ENCODE measurements at regions not wholly inside any gene's neighbourhood (a gene's known extent, or its start where the extent isn't known, plus 50 kb on each side); places are given as distances from the start of the nearest gene placed in this dataset.
"Not testable (repeated sequence)": the region's sequence is repeated elsewhere in the genome, so short reads cannot be mapped to it uniquely, and the experiment has no call there.

GRCh38 chr1:243996223-243996622 is 54.9 kb upstream of the ZBTB18 start:
- DNase-seq (ENCODE audit: low spot score): no peak

DNA sequence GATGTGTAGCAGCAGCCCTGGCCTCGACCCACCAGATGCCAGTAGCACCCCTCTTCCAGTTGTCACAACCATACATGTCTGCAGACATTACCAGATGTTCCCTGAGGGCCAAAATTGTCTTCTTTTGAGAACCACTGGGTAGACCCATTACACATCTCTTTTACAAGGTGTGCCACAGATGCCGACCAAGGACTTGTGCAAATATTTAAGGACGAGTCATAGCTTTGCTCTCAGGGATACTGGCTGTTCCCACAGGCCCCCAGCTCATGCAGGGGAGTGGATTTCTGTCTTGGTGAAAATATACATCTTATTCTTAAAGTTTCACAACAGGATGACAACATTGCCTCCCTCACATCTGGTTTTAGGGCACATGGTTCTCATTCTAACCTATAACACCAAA is 59.4 kb upstream of the ZBTB18 start:
- DNase-seq (ENCODE audit: low spot score): no peak

- DNase-seq (ENCODE audit: low spot score): no peak
Measured at GRCh38 chr1:243984788-243985187, 66.3 kb upstream of the ZBTB18 start.

GRCh38 chr1:243982447-243983018 is 68.5 kb upstream of the ZBTB18 start:
- DNase-seq (ENCODE audit: low spot score): no peak

DNA sequence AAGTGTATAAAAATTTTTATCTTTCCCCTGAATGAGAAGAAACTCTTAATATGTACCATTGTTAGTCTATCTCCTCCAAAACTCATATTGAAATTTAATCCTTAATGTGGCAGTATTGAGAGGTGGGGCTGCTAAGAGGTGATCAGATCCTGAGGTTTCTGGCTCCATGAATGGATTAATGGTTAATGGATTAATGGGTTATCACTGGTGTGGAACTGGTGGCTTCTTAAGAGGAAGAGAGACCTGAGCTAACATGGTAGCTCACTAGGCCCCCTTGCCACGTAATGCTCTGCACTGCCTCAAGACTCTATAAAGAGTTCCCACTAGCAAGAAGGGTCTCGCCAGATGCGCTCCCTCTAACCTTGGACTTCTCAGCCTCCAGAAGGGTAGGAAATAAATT is 70.6 kb upstream of the ZBTB18 start:
- DNase-seq (ENCODE audit: low spot score): no peak

GRCh38 chr1:243980071-243980470 is 71.0 kb upstream of the ZBTB18 start:
- DNase-seq (ENCODE audit: low spot score): no peak

GRCh38 chr1:243979396-243979795 is 71.7 kb upstream of the ZBTB18 start:
- peak; percentile 54 for DNase-seq (ENCODE audit: low spot score)

GRCh38 chr1:243977094-243977493 is 74.0 kb upstream of the ZBTB18 start:
- DNase-seq (ENCODE audit: low spot score): no peak

DNA sequence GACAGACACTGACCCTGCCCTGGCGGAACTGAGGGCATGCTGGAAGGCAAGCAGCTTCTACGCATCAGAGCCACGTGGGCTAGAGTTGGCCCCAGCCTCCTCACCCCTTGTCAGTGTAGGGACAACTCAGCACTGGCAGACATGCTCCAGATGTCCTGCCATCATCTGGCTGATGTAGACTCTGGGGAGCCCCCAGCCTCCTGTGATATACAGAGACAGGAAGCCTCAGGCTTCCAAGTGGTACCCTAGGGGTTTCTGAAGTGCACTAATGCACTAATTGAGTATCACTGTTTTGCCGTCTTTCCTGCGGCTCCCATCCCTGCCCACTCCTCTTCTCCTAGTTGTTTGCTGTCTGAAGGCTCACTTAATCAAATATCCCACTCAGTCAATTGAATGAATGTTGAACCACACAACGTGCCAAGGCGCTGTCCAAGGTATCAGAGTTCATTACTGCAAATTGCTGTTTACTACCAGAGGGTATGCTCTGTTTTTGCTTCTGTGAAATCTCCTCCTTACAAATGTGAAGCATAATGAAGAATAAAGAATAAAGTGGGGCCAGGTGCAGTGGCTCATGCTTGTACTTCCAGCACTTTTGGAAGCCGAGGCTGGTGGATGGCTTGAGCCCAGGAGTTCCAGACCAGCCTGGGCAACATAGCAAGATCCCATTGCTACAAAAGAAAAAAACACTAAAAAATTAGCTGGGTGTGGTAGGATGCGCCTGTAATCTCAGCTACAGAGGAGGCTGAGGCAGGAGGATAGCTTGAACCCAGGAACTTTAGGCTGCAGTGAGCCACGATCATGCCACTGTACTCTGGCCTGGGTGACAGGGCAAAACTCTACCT is 76.4 kb upstream of the ZBTB18 start:
- no peak for DNase-seq (ENCODE audit: low spot score)

- no peak for DNase-seq (ENCODE audit: low spot score)
Measured at GRCh38 chr1:243973169-243973568, 77.9 kb upstream of the ZBTB18 start.

GRCh38 chr1:243970077-243970476 is 81.0 kb upstream of the ZBTB18 start:
- no peak for DNase-seq (ENCODE audit: low spot score)

GRCh38 chr1:243968413-243968812 is 82.7 kb upstream of the ZBTB18 start:
- DNase-seq (ENCODE audit: low spot score): no peak

GRCh38 chr1:243964915-243965314 is 86.2 kb upstream of the ZBTB18 start:
- no peak for DNase-seq (ENCODE audit: low spot score)

GRCh38 chr1:243963571-243963970 is 87.5 kb upstream of the ZBTB18 start:
- DNase-seq (ENCODE audit: low spot score): no peak

DNA sequence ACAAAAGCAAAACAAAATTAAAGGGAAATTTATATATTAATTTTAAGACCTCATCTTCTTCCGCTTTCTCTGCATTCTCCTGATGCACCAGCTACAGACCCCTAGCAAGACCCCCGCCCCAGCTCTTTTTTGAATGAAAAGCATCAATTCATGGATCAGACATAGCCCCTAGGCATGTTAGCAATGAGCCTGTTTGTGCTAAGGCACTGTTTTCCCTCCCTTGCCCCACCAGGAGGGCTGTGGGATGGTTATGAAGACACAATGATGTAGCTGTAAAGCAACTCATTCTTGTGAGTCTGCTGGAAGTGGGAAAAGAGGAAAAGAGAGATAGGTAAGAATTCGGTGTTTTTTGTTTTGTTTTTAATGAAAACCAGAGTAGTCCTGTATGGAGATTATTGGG is 88.5 kb upstream of the ZBTB18 start:
- no peak for DNase-seq (ENCODE audit: low spot score)

DNA sequence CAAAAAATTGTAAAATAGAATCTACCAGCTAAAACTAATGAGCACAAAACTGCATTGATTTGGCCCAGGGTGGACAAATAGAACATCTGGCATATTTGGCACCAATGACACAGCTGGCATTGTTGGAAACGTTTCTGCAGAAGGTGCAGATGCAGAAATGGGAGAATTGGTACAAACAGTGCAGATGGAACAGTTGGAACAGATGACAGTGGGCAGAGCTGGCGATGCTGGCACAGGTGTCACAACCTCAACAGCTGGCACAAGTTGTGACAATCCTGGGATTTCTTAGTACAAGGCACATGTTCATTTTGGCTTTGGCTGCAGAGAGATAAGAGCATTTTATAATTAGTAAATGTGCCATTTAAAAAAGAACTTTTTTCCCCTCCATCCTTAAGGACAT is 91.1 kb upstream of the ZBTB18 start:
- DNase-seq (ENCODE audit: low spot score): peak; percentile 62

- DNase-seq (ENCODE audit: low spot score): no peak
Measured at GRCh38 chr1:243957141-243957540, 93.9 kb upstream of the ZBTB18 start.

- no peak for DNase-seq (ENCODE audit: low spot score)
Measured at GRCh38 chr1:243956450-243956849, 94.6 kb upstream of the ZBTB18 start.

DNA sequence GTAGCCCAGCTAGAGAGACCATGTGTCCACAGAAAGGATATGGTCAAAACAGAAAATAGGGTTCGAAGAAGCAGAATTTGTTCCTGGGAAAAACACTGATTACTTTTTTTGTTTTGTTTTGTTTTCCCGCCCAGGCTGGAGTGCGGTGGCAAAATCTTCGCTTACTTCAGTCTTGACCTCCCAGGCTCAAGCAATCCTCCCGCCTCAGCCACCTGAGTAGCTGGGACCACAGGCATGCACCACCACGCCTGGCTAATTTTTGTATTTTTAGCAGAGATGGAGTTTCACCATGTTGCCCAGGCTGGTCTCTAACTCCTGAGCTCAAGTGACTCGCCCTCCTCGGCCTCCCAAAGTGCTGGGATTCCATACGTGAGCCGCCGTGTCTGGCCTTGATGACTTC is 99.9 kb upstream of the ZBTB18 start:
- not testable (repeated sequence) for DNase-seq (ENCODE audit: low spot score)

GRCh38 chr1:243950166-243950565 is 100.1 kb upstream of the AKT3 start:
- no peak for DNase-seq (ENCODE audit: low spot score)

GRCh38 chr1:243946946-243947345 is 96.9 kb upstream of the AKT3 start:
- peak; percentile 84 for DNase-seq (ENCODE audit: low spot score)

DNA sequence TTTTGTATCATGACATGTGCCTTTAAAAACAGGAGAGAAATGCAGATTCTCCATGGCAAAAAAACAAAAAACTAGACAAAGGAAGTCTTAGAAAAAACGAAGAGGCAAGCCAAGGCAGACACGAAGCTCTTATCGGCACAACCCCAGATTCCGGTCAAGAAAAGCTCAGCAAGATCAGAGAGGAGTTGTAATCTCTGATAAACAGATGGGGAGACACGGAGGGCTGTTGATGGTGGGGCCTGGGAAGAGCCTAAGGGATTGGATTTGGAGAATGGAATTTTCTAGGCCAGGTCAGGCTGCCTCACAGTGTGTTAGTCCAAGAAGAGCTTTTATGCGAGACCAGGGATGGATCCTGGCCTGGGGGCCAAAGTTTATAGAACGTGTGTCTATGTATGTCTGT is 96.2 kb upstream of the AKT3 start:
- no peak for DNase-seq (ENCODE audit: low spot score)

GRCh38 chr1:243945727-243946126 is 95.7 kb upstream of the AKT3 start:
- DNase-seq (ENCODE audit: low spot score): no peak

Measured in D341Med (cell line).